Keratinocyte (primary cell): ENCODE measurements at regions not wholly inside any gene's neighbourhood (a gene's known extent, or its start where the extent isn't known, plus 50 kb on each side); places are given as distances from the start of the nearest gene placed in this dataset.

Source experiments
- DNase-seq: peaks from one replicate; pipeline ENCODE4 v3.0.0-alpha.2; 2011; ENCODE audit warnings: low read depth, missing footprints, low spot score
- FAIRE-seq: peaks from 2 replicates; lab custom pipeline; 2011; peaks lifted over from hg19 to GRCh38; lab: Jason Lieb, UNC
- H2AFZ ChIP-seq: 2 replicates; pipeline ENCODE4 v1.6.0; 2012; ENCODE audit warnings: low read length, control low read depth, inconsistent platforms; ENCODE audit not compliant: control insufficient read depth
- H3K27ac ChIP-seq: 2 replicates; pipeline ENCODE4 v1.5.1; 2011; ENCODE audit warnings: low read length; ENCODE audit not compliant: control insufficient read depth, insufficient read depth
- H3K27me3 ChIP-seq: 3 replicates; pipeline ENCODE4 v1.6.0; 2011; ENCODE audit warnings: low read length; ENCODE audit not compliant: control insufficient read depth, insufficient read depth; ENCODE audit errors: extremely low read depth
- H3K36me3 ChIP-seq, 2 experiments: 2 replicates in 1 of 2; 3 replicates in 1 of 2; pipeline ENCODE4 v1.5.1; 2011; ENCODE audit warnings: low read length in 2 of 2, mild to moderate bottlenecking in 1 of 2; ENCODE audit not compliant: control insufficient read depth in 2 of 2, insufficient read depth in 2 of 2; ENCODE audit errors: extremely low read depth in 1 of 2
- H3K4me1 ChIP-seq: 3 replicates; pipeline ENCODE4 v1.5.1; 2011; ENCODE audit warnings: low read length; ENCODE audit not compliant: control insufficient read depth, insufficient read depth; ENCODE audit errors: extremely low read depth
- H3K4me2 ChIP-seq: 3 replicates; pipeline ENCODE4 v1.6.0; 2011; ENCODE audit warnings: low read depth, low read length; ENCODE audit not compliant: control insufficient read depth, insufficient read depth; ENCODE audit errors: extremely low read depth
- H3K4me3 ChIP-seq, 3 experiments: fragments of 200-600 bp in 1 of 3; sonication (generic) in 1 of 3; 2 replicates in 2 of 3; 3 replicates in 1 of 3; pipeline ENCODE4 v1.5.1; 2011 to 2016; ENCODE audit warnings: low read length in 3 of 3, mild to moderate bottlenecking in 3 of 3, control low read depth in 2 of 3, inconsistent platforms in 1 of 3, low read depth in 1 of 3, mixed read lengths in 1 of 3, mixed run types in 1 of 3, moderate library complexity in 1 of 3; ENCODE audit not compliant: control insufficient read depth in 2 of 3, insufficient read depth in 2 of 3; ENCODE audit errors: extremely low read depth in 1 of 3
- H3K79me2 ChIP-seq: 2 replicates; pipeline ENCODE4 v1.6.0; 2012; ENCODE audit warnings: low read length; ENCODE audit not compliant: control insufficient read depth, insufficient read depth
- H3K9ac ChIP-seq: 3 replicates; pipeline ENCODE4 v1.6.0; 2011; ENCODE audit warnings: low read length; ENCODE audit not compliant: control insufficient read depth, insufficient read depth; ENCODE audit errors: extremely low read depth
- H3K9me1 ChIP-seq: 3 replicates; pipeline ENCODE4 v1.6.0; 2011; ENCODE audit warnings: low read length; ENCODE audit not compliant: control insufficient read depth, insufficient read depth; ENCODE audit errors: extremely low read depth
- H3K9me3 ChIP-seq: 2 replicates; pipeline ENCODE4 v1.5.1; 2012; ENCODE audit warnings: low read depth, low read length; ENCODE audit not compliant: control insufficient read depth
- H4K20me1 ChIP-seq: 3 replicates; pipeline ENCODE4 v1.6.0; 2011; ENCODE audit warnings: low read length; ENCODE audit not compliant: control insufficient read depth, insufficient read depth; ENCODE audit errors: extremely low read depth
- CTCF ChIP-seq, 3 experiments: IDR thresholded peaks in 1 of 3; conservative IDR thresholded peaks in 1 of 3; optimal IDR thresholded peaks in 1 of 3; 2 replicates in 2 of 3; 3 replicates in 1 of 3; pipeline versions ENCODE3 to v1.5.1; 2011; ENCODE audit warnings: low read length in 3 of 3, mild to moderate bottlenecking in 3 of 3, moderate library complexity in 2 of 3, control low read depth in 1 of 3, inconsistent platforms in 1 of 3; ENCODE audit not compliant: insufficient read depth in 2 of 3; ENCODE audit errors: extremely low read depth in 1 of 3
- EZH2 ChIP-seq: IDR thresholded peaks from one replicate; pipeline ENCODE4 v1.6.1; 2012; ENCODE audit warnings: inconsistent platforms, mild to moderate bottlenecking, low read length, moderate library complexity
- dilution Hi-C: fragments of 300-500 bp; cut with MboI; formaldehyde crosslinking; loops from one replicate; pipeline ENCODE4 v1.7.0; 2020; ENCODE audit warnings: low sequenced_read_pairs; ENCODE audit not compliant: extremely low pct_ligation_motif_present

DNA sequence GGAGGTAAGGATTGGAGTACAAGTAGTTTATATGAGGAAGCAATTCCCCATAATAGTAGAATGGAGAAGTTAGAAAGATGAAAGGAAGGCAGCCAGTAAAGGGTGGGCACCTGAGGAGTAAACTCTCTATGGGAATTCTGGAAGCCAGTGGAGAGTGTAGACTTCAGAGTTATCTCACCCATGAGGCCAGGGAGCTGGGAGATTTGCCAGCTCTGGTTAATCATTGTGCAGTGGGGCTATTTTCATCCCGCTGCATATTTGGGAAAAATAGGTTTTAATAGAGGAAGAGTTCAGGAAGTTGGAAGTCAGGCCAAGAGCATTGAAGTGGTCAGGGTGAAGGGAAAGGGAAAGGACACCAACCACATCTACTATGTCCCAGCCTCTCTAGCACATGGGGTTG, 242.3 kb upstream of the BRINP1 start:
- dilution Hi-C loops = no loop called here
- no peak for FAIRE-seq
- TF ChIP-seq CTCF (optimal IDR thresholded peaks at IDR 0.05 in 1 of 3, IDR thresholded peaks at IDR 0.05 in 1 of 3, conservative IDR thresholded peaks at IDR 0.05 in 1 of 3; ENCODE audit: extremely low read depth in 1 of 3, insufficient read depth in 2 of 3, low read length in 3 of 3) (no peak), EZH2 (no peak)

DNA sequence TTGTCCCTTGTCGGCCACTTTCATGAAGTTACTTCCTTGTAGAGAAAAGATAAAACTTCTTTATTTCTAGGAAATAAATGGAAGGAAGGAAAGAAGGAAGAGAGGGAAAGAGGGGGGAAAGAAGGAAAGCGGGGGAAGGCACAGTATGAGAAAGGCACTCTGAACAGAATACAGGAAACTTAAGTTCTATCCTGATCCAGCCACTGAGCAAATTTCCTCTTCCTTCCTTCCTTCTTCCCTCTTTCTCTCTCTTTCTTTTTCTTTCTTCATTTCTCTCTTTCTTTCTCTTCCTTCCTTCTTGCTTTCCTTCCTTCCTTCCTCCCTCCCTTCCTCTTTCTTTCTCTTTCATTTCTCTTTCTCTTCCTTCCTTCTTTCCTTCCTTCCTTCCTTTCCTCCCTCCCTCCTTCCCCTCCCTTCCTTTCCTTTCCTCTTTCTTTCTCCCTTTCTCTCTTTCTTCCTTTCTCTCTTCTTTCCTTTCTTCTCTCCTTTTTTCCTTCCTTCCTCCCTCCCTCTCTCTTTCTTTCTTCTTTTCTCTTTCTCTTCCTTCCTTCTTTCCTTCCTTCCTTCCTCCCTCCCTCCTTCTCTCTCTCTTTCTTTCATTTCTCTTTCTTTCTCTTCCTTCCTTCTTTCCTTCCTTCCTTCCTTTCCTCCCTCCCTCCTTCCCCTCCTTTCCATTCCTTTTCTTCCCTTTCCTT, 240.2 kb upstream of the BRINP1 start:
- no peaks in the 10 kb centered on the region for H4K20me1 ChIP-seq
- DNase-seq = no peak
- no peak overlapping the region for H2AFZ ChIP-seq
- no peak for FAIRE-seq
- H3K9me1 ChIP-seq = no peaks in the 10 kb centered on the region
- H3K4me3 ChIP-seq = no peak overlapping the region
- H3K27me3 ChIP-seq = no peaks in the 10 kb centered on the region
- no peak for TF ChIP-seq EZH2
- TF ChIP-seq CTCF (optimal IDR thresholded peaks at IDR 0.05 in 1 of 3, IDR thresholded peaks at IDR 0.05 in 1 of 3, conservative IDR thresholded peaks at IDR 0.05 in 1 of 3; ENCODE audit: extremely low read depth in 1 of 3, insufficient read depth in 2 of 3, low read length in 3 of 3) = no peak
- dilution Hi-C loops = no loop called here
- no peaks in the 10 kb centered on the region for H3K79me2 ChIP-seq
- no peak overlapping the region for H3K9ac ChIP-seq
- no peaks in the 10 kb centered on the region for H3K9me3 ChIP-seq
- H3K36me3 ChIP-seq = no peaks in the 10 kb centered on the region
- H3K4me1 ChIP-seq = no peaks in the 10 kb centered on the region
- no peak overlapping the region for H3K27ac ChIP-seq
- no peak overlapping the region for H3K4me2 ChIP-seq

More for the DNA sequence above, 242.3 kb upstream of the BRINP1 start:
- no peak for DNase-seq
- Histone ChIP-seq H3K4me2 (no peak overlapping the region), H3K27ac (no peak overlapping the region), H4K20me1 (no peaks in the 10 kb centered on the region), H3K4me1 (no peaks in the 10 kb centered on the region), H3K9ac (no peak overlapping the region), H3K27me3 (no peaks in the 10 kb centered on the region), H3K36me3 (no peaks in the 10 kb centered on the region), H3K9me3 (no peaks in the 10 kb centered on the region), H3K79me2 (no peaks in the 10 kb centered on the region), H2AFZ (no peak overlapping the region), H3K4me3 (no peak overlapping the region), H3K9me1 (no peaks in the 10 kb centered on the region)
